ENCODE measurements at regions not wholly inside any gene's neighbourhood (a gene's known extent, or its start where the extent isn't known, plus 50 kb on each side); places are given as distances from the start of the nearest gene placed in this dataset.

DNA sequence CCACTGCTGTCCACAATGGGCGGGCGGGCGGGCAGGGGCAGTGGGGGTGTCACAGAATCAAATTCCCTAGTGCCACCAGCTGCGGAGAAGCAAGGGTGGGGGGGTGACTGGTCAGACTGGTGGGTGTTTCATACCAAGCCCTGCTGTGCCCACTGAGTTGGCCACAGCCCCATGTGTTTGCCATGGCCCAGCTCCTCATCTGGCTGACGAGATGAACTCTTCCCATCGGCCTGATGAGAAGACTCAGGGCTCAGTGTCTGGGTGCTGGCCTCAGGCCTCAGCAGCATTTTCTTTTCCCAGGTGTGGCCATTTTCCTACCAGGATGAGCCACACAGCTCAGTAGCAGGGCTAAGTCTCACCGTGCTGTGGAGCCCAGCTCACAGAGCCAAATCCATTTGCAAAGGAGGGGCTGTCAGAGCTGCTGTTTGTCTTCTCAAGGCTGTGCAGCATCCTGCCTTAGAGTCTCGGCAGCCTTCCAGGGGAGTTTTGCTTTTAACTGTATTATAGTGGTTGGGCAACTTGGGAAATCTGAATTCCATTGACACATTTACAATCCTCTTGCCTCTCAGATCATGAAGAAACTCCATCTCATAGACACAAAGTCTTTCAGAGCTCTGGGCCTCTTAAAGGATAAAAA lies 176.8 kb downstream of the ABHD5 start:
- DNase-seq, result no peak

DNA sequence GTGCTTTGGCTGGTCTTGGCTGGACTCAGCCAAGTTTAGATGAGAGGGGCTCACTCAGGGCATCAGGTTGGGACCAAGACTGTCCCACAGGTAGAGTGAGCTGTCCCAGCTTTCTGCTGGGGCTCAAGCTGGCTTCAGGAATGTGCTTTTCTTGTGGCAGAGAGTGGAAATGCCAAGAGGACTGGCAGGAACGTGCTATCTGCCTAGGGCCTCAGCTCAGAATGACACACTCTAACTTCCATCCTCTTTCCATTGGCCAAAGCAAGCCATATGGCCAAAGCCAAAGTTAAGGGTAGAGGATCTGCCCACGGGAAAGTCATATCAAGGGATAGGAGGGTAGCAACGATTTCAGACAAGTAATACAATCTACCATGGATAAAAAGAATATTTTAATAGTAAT lies 178.8 kb downstream of the ABHD5 start:
- DNase-seq, result no peak

- DNase-seq, result peak; percentile 27
These were observed 179.4 kb downstream of the ABHD5 start for GRCh38 chr3:43870120-43870519.

DNA sequence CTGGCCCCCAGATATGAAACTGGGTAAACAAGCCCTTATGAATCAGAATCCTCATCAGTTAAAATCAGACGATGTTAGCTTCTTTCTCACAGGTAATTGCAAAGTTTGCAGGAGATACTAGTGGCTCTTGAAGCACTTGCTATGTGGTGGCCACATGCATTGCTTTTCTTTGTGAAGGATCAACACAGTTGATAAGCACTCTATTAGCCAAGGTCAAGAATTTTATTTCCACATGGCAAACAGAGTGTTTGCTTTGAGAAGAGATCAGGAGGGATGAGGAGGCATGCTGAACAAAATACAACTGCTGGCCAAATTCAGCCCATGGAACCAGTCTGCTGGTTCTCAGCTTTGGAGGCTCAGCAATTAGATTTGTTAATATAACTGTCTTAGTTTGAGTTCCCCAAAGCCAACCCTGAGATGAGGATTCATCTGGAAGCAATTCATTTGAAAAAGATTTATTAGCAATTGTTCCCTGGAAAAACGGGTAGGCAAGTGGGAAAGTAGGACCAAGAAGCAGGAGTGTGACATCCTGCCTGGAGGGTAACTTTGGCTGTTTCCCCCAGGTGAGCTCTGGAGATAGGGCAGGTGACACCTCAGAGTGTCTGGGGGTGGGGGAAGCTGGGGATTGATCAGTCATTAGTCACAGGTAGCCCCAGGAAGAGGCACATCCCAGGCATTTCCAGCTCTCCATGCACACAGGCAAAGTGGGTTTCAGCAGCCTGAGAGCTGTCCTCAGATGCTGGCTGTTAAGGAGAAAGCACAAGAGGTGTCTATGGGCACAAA lies 180.3 kb downstream of the ABHD5 start:
- no peak for DNase-seq

- DNase-seq, result no peak
These were observed 181.0 kb downstream of the ABHD5 start for GRCh38 chr3:43871627-43872245.

GRCh38 chr3:43872301-43872700 lies 181.6 kb downstream of the ABHD5 start:
- peak; percentile 79 for DNase-seq

DNA sequence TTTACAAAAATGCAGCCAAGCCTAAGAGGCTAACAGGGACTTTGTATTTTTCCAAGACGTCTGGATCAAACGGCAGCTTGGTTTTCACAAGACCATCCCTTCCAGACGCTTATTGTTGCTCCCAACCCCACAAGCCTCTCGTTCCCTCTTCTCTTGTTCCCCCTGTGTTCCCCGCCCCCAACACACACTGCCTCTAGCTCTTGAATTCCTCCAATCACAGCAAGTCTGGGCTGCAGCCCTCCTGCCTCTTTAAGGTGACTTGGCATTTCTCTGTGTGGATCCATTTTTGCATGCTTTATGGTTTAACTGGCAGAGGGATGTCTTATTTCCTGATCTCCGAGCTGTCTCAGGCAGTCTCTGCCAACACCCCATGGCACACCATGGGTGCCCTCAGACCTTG lies 182.2 kb downstream of the ABHD5 start:
- DNase-seq, result peak; percentile 37

DNA sequence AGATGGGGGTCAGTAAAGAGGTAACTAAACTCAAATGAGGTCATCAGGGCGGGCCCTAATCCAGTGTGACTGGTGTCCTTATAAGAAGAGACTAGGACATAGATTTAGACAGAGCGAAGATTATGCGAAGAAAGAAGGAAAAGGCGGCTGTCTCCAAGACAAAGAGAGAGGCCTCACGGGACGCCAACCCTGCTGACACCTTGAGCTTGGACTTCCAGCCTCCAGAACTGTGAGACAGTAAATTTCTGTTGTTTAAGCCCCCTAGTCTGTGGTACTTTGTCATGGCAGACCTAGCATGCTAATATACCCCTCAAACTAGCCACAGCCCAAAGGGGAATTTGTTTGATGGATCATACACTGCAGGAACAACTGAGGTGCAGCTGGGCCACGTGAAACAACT lies 183.0 kb downstream of the ABHD5 start:
- no peak for DNase-seq

- DNase-seq, result no peak
These were observed 183.6 kb downstream of the ABHD5 start for GRCh38 chr3:43874290-43874689.

DNA sequence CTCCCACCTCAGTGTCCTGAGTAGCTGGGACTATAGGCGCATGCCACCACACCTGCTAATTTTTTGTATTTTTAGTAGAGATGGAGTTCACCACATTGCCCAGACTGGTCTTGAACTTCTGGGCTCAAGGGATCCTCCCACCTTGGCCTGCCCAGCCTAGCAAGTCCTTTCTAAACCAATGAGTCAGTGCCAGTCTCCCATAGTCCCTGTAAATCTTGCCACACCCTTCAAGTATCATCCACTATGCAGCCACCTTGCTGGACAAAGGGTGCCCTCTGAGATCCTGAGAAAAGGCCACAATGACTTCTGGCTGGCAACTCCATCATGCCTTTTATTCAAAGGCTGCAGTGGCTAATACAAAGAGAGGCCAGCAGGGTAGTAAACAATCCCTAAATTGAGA lies 184.0 kb downstream of the ABHD5 start:
- DNase-seq, result no peak

- DNase-seq, result no peak
These were observed 185.9 kb downstream of the ABHD5 start for GRCh38 chr3:43876648-43877047.

- DNase-seq, result no peak
These were observed 188.4 kb downstream of the ABHD5 start for GRCh38 chr3:43879166-43879565.

DNA sequence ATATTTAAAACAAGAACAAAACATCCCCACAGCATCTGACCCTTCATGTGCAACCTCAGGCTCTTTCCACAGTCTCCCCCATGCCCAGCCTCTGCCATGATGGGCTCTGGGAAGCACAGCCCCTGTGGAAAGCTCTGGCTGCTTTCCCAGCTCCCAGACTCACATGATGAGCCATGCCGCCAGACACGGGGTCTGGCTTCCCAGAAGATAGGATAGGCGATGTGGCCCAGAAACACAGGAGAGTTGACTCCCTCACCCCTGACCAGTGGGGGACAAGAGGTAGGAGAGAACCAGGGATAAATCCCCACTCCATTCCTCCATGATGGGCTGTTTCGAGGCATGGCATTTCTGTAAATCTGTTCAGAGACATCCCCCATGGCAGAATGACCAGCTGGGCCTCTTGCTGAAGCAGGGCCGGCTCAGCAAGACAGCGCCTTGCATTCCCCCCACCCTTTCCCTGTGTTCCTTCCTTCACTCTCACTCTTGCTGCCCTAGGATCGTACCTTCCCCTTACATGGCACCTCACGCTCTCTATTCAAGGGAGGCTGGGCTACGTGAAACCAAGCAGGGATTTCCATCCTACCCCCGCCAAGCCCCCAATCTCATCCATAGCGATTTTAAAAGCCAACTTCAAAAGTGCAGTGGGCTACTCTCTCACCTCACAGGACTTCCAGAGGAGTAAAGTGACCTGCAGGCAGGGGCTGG lies 192.4 kb downstream of the ABHD5 start:
- DNase-seq, result no peak

DNA sequence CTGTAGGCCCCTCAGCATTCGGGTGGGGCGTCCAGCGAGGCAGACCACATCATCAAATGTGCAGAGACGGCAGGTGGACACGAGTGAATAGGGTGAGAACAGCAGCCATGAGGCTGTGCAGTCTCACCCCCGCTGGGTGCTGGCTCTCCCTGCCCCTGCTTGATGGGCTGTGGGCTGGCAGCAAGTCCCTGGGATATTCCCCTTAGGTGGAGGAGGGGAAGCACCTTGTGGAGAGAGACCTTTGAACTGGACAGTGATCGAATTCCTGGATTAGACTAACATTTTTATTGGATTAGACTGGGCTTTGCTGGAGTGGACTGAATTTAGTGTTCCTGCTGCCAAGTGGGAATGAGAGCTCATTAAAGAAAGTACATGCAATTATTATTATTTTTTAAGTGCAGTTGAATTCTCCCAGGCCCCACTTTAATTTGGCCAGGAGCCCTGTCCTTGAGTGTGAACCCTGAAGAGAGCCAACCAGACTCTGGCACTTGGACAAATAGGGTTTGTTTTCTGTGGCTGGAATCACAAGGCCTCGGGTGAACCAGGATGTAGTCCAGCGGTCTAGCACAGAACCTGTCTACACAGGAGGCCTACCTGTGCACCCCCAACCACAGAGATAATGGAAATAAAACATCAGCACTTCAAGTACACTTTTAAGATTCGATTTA lies 193.1 kb downstream of the ABHD5 start:
- no peak for DNase-seq

DNA sequence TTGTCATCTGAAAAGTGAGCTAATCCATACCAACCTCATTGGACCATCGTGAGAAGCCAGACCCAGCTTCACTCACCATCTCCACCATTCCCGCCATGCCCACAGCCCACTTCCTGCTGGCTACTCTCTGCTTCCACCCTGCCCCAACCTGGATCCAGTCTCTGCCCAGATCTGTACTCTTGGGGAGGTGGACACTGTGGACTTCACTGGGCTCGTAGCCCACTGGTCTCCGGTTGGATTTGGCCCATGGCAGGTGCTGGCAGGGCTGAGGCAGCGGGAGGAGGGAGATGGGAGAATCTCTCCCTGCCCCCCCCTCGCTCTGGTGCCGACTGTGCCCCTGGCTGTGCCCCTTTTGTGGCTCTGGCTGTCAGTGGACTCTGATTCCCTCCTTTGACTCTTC lies 193.8 kb downstream of the ABHD5 start:
- DNase-seq, result no peak

GRCh38 chr3:43885908-43886618 lies 195.3 kb downstream of the ABHD5 start:
- no peak for DNase-seq

- DNase-seq, result no peak
These were observed 201.3 kb downstream of the ABHD5 start for GRCh38 chr3:43892061-43892460.

DNA sequence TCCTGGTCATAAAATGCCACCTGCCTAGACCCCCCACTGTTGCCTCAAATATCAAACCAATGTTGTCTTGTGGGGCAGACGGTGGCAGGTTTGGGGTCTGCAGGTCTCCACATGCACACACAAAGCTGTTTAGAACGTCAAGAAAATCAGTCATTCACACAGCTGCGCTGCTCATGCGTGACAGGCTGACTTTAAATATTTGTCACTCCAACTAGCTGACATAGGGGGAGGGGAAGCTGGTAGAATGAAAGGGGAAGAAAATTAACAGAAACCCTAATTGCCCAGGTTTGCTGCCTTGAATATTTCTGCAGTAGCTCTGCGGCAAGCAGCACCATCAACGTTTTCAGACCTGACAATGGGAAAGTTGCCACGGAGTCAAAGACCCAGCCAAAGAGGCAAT lies 201.8 kb downstream of the ABHD5 start:
- no peak for DNase-seq

GRCh38 chr3:43893727-43894126 lies 203.0 kb downstream of the ABHD5 start:
- DNase-seq, result no peak

DNA sequence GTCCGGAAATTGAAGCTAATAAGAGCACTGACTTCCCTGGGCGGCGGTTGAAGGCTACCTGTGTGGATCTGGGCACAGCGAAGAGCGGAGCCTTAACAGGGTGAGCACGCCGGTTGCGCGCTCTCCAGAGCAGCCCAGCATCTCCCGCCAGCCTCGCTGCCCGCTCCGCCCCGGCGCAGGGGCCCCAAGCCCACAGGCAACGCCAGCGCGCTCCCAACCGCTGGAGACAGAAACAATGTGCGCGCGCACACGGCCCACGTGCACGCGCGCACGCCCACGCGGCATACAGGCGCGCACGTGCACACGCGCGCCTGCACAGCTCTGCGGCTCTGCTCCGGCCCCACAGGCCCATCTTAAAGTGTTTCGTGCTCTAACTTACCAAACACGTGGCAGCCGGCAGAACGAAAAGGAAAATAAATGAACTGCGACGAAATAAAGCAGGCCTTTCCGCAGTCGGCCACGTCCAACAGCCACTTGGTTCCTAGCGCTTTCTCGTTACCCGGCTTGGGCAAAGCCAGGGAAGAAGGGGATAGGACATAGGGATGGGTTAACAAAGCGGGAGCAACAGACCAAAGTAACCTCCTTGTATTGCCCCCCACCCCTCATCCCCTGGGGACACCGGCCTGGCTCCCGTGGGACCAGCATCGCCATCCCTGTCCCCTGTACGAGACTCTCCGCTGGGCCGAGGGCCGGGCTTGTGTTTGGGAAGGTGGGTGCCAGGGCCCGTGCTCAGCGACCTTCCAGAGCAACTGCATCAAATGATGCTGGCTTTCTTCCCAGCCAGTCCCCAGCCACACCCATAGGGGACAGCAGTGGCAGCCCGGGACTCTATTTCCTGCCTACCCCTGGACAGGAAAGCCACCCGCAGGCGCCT lies 203.7 kb downstream of the ABHD5 start:
- no peak for DNase-seq

- no peak for DNase-seq
These were observed 204.8 kb downstream of the ABHD5 start for GRCh38 chr3:43895573-43895972.

All from T1000 (cell line).